Endothelial cell of umbilical vein (primary cell): ENCODE measurements at regions not wholly inside any gene's neighbourhood (a gene's known extent, or its start where the extent isn't known, plus 50 kb on each side); places are given as distances from the start of the nearest gene placed in this dataset.

Experiments used
- BruUV-seq: library from RNA; stranded (reverse); fragments of 400-500 nt; replicated peaks from 2 replicates; lab custom pipeline; 2021; lab: Mats Ljungman, UMichigan
- CTCF ChIA-PET: fragments of 300-600, 350-600 bp; sonication (Branson Sonifier 250); formaldehyde crosslinking; loops from one replicate; lab custom pipeline; 2021; ENCODE audit warnings: antibody characterized with exemption, inconsistent platforms; lab: Charles Lee
- POLR2A ChIA-PET: fragments of 300-600, 350-600 bp; sonication (Branson Sonifier 250); formaldehyde crosslinking; loops from one replicate; lab custom pipeline; 2021; ENCODE audit warnings: antibody characterized with exemption, inconsistent platforms; lab: Charles Lee
- DNase-seq: peaks from one replicate; pipeline ENCODE4 v3.0.0-alpha.2; 2011; ENCODE audit warnings: low read depth, low spot score
- FAIRE-seq: peaks from 2 replicates; lab custom pipeline; 2011; peaks lifted over from hg19 to GRCh38; lab: Jason Lieb, UNC
- H2AFZ ChIP-seq: 2 replicates; pipeline ENCODE4 v1.6.0; 2012; ENCODE audit warnings: low read depth, low read length, control low read depth, inconsistent platforms
- H3K27ac ChIP-seq: 2 replicates; pipeline ENCODE4 v1.5.1; 2011; ENCODE audit warnings: low read depth, mild to moderate bottlenecking, control low read depth, low read length, moderate library complexity; ENCODE audit not compliant: insufficient read depth
- H3K27me3 ChIP-seq, 2 experiments: 2 replicates each; pipeline versions ENCODE4 v1.6.0 to v1.6.1; 2011; ENCODE audit warnings: low read length in 2 of 2, mixed read lengths in 1 of 2; ENCODE audit not compliant: control insufficient read depth in 2 of 2, insufficient read depth in 2 of 2
- H3K36me3 ChIP-seq, 2 experiments: 2 replicates in 1 of 2; 3 replicates in 1 of 2; pipeline ENCODE4 v1.5.1; 2011; ENCODE audit warnings: low read length in 2 of 2, mild to moderate bottlenecking in 1 of 2, moderate library complexity in 1 of 2; ENCODE audit not compliant: control insufficient read depth in 2 of 2, insufficient read depth in 2 of 2; ENCODE audit errors: extremely low read depth in 1 of 2
- H3K4me1 ChIP-seq: 3 replicates; pipeline ENCODE4 v1.5.1; 2011; ENCODE audit warnings: mild to moderate bottlenecking, low read length; ENCODE audit not compliant: control insufficient read depth, insufficient read depth; ENCODE audit errors: extremely low read depth
- H3K4me2 ChIP-seq: 2 replicates; pipeline ENCODE4 v1.6.1; 2011; ENCODE audit warnings: low read length, control low read depth, mixed read lengths; ENCODE audit not compliant: insufficient read depth
- H3K4me3 ChIP-seq, 3 experiments: fragments of 200-600 bp in 1 of 3; sonication (generic), shearing (Covaris generic) in 1 of 3; replicated peaks in 1 of 3; 2 replicates each; pipeline ENCODE4 v1.5.1; 2011 to 2016; ENCODE audit warnings: control low read depth in 3 of 3, low read length in 3 of 3, mild to moderate bottlenecking in 2 of 3, inconsistent platforms in 1 of 3, low read depth in 1 of 3, moderate library complexity in 1 of 3; ENCODE audit not compliant: insufficient read depth in 1 of 3
- H3K79me2 ChIP-seq: 2 replicates; pipeline ENCODE4 v1.6.0; 2012; ENCODE audit warnings: low read length, inconsistent platforms; ENCODE audit not compliant: control insufficient read depth, insufficient read depth
- H3K9ac ChIP-seq: replicated peaks from 2 replicates; pipeline ENCODE3; 2011; ENCODE audit warnings: low read length, control low read depth; ENCODE audit not compliant: insufficient read depth; ENCODE audit errors: extremely low read depth
- H3K9me1 ChIP-seq: replicated peaks from 3 replicates; pipeline ENCODE4 v1.6.0; 2011; ENCODE audit warnings: mild to moderate bottlenecking, low read length; ENCODE audit not compliant: control insufficient read depth, insufficient read depth; ENCODE audit errors: extremely low read depth
- H3K9me3 ChIP-seq: replicated peaks from 2 replicates; pipeline ENCODE4 v1.5.1; 2012; ENCODE audit warnings: low read length, inconsistent platforms; ENCODE audit not compliant: control insufficient read depth, insufficient read depth
- H4K20me1 ChIP-seq: replicated peaks from 2 replicates; pipeline ENCODE3; 2011; ENCODE audit warnings: mild to moderate bottlenecking, low read length; ENCODE audit not compliant: control insufficient read depth, insufficient read depth; ENCODE audit errors: extremely low read depth
- CTCF ChIP-seq, 2 donors: IDR thresholded peaks; 1 replicate in 1 of 2; 2 replicates in 1 of 2; pipeline ENCODE4 v1.5.1; 2011; ENCODE audit warnings: low read length in 2 of 2, mild to moderate bottlenecking in 2 of 2, moderate library complexity in 2 of 2, control low read depth in 1 of 2, inconsistent platforms in 1 of 2, low read depth in 1 of 2; ENCODE audit not compliant: insufficient read depth in 1 of 2; ENCODE audit errors: extremely low read depth in 1 of 2
- EZH2 ChIP-seq: IDR thresholded peaks from 2 replicates; pipeline ENCODE4 v1.6.1; 2012; ENCODE audit warnings: borderline replicate concordance, low read depth, mild to moderate bottlenecking, moderate library complexity, low read length, inconsistent platforms; ENCODE audit not compliant: severe bottlenecking
- FOS ChIP-seq: IDR thresholded peaks from 2 replicates; pipeline ENCODE4 v1.6.1; 2011; ENCODE audit warnings: mild to moderate bottlenecking, low read length, moderate library complexity, borderline replicate concordance; ENCODE audit not compliant: insufficient read depth
- GATA2 ChIP-seq: IDR thresholded peaks from 2 replicates; pipeline ENCODE4 v1.7.0; 2011; ENCODE audit warnings: low read depth, mild to moderate bottlenecking, moderate library complexity, mixed read lengths, low read length; ENCODE audit not compliant: insufficient read length, insufficient read depth
- JUN ChIP-seq: IDR thresholded peaks from 2 replicates; pipeline ENCODE4 v1.6.1; 2011; ENCODE audit warnings: borderline replicate concordance, low read depth; ENCODE audit not compliant: insufficient read length, insufficient read depth
- MAX ChIP-seq: IDR thresholded peaks from 2 replicates; pipeline ENCODE4 v1.6.1; 2011; ENCODE audit not compliant: insufficient read depth, insufficient read length
- MYC ChIP-seq: IDR thresholded peaks from one replicate; pipeline ENCODE4 v1.6.1; 2011; ENCODE audit warnings: mild to moderate bottlenecking, low read depth, low read length
- POLR2A ChIP-seq: IDR thresholded peaks from 2 replicates; pipeline ENCODE4 v1.6.1; 2012; ENCODE audit warnings: low read depth, mild to moderate bottlenecking, control low read depth, low read length
- POLR2AphosphoS5 ChIP-seq: IDR thresholded peaks from 2 replicates; pipeline ENCODE4 v1.6.1; 2012; ENCODE audit warnings: low read depth, mild to moderate bottlenecking, control low read depth, low read length, moderate library complexity; ENCODE audit not compliant: insufficient read depth
- dilution Hi-C: fragments of 300-500 bp; cut with MboI; formaldehyde crosslinking; loops from one replicate; pipeline ENCODE4 v1.15.0; 2019; ENCODE audit warnings: low sequenced_read_pairs; ENCODE audit not compliant: extremely low pct_ligation_motif_present
- intact Hi-C: fragments of 100-400 bp; cut with micrococcal nuclease; formaldehyde crosslinking; loops from one replicate; pipeline ENCODE4 v1.10.0; 2022

GRCh38 chr3:14595561-14595960, 55.4 kb upstream of the GRIP2 start:
- Histone ChIP-seq H3K4me1 (no peaks in the 10 kb centered on the region), H3K4me3 (no peak overlapping the region), H2AFZ (no peak overlapping the region), H3K27ac (no peak overlapping the region), H3K9me1 (no peaks in the 10 kb centered on the region), H3K9ac (no peak overlapping the region), H3K79me2 (no peaks in the 10 kb centered on the region), H3K4me2 (no peak overlapping the region), H3K9me3 (no peaks in the 10 kb centered on the region), H3K27me3 (peaks cover 3 to 4% of the 10 kb centered on the region in 2 experiments), H3K36me3 (no peaks in the 10 kb centered on the region), H4K20me1 (no peaks in the 10 kb centered on the region)
- POLR2A ChIA-PET, result no interaction called here
- CTCF ChIA-PET, result interaction anchor here (1.8 kb wide), 1 partner anchor 392 kb away, joined by 4 read pairs; no protein-coding TSS in a partner anchor
- TF ChIP-seq MAX (no peak), JUN (no peak), POLR2AphosphoS5 (no peak), GATA2 (no peak), MYC (no peak), CTCF (IDR thresholded peaks at IDR 0.05; ENCODE audit: extremely low read depth in 1 of 2, insufficient read depth in 1 of 2, low read depth in 1 of 2, low read length in 2 of 2) (no peak), POLR2A (no peak), FOS (no peak), EZH2 (no peak)
- BruUV-seq, result no TSS peak
- FAIRE-seq (no peak), DNase-seq (no peak)
- intact Hi-C loops, result no loop called here
- dilution Hi-C loops, result no loop called here
